GM12878 (cell line): ENCODE measurements at regions not wholly inside any gene's neighbourhood (a gene's known extent, or its start where the extent isn't known, plus 50 kb on each side); places are given as distances from the start of the nearest gene placed in this dataset.
A peak's percentile ranks its signal among the peaks of the same experiment; 100 is the strongest.

Experiments used
- BACH1 ChIP-seq: fragments of 450-650 bp; IDR thresholded peaks from 2 replicates; pipeline ENCODE4 v1.6.1; 2017; ENCODE audit warnings: mild to moderate bottlenecking, borderline replicate concordance
- CHD4 ChIP-seq: fragments of 200-600 bp; sonication (generic); IDR thresholded peaks from 2 replicates; pipeline ENCODE4 v1.6.1; 2016; ENCODE audit warnings: mild to moderate bottlenecking
- CTCF ChIP-seq, 3 experiments: IDR thresholded peaks in 2 of 3; conservative IDR thresholded peaks in 1 of 3; 2 replicates each; pipeline ENCODE4 v1.5.1; 2011; ENCODE audit warnings: low read depth in 3 of 3, low read length in 3 of 3, mild to moderate bottlenecking in 3 of 3, control low read depth in 2 of 3, moderate library complexity in 2 of 3, inconsistent platforms in 1 of 3, mixed read lengths in 1 of 3; ENCODE audit not compliant: control insufficient read depth in 2 of 3, insufficient read depth in 1 of 3; ENCODE audit errors: extremely low read depth in 1 of 3
- EGR1 ChIP-seq, 2 experiments: IDR thresholded peaks; 1 replicate in 1 of 2; 2 replicates in 1 of 2; pipeline ENCODE4 v1.6.1; 2011 to 2012; ENCODE audit warnings: low read depth in 2 of 2, low read length in 2 of 2, borderline replicate concordance in 1 of 2, mild to moderate bottlenecking in 1 of 2, moderate library complexity in 1 of 2
- ETV6 ChIP-seq, 2 experiments: fragments of 450-650 bp in 1 of 2; IDR thresholded peaks in 1 of 2; conservative IDR thresholded peaks in 1 of 2; 2 replicates each; pipeline ENCODE4 v1.6.1; 2014; ENCODE audit warnings: antibody characterized with exemption in 1 of 2, borderline replicate concordance in 1 of 2, low read depth in 1 of 2, mild to moderate bottlenecking in 1 of 2, moderate library complexity in 1 of 2
- EZH2 ChIP-seq: IDR thresholded peaks from 2 replicates; pipeline ENCODE4 v1.6.1; 2012; ENCODE audit warnings: low read depth, mild to moderate bottlenecking, control low read depth, inconsistent platforms, low read length, borderline replicate concordance; ENCODE audit not compliant: control insufficient read depth
- MTA2 ChIP-seq: fragments of 450-650 bp; IDR thresholded peaks from 2 replicates; pipeline ENCODE4 v1.6.1; 2016; ENCODE audit warnings: low read depth, mild to moderate bottlenecking, moderate library complexity
- NR2C2 ChIP-seq: IDR thresholded peaks from 2 replicates; pipeline ENCODE4 v1.6.1; 2011; ENCODE audit warnings: borderline replicate concordance, low read depth; ENCODE audit not compliant: control insufficient read depth, insufficient read length
- PKNOX1 ChIP-seq: fragments of 450-650 bp; IDR thresholded peaks from 2 replicates; pipeline ENCODE4 v1.6.1; 2016; ENCODE audit warnings: mild to moderate bottlenecking
- POLR2A ChIP-seq: IDR thresholded peaks from 2 replicates; pipeline ENCODE4 v1.6.1; 2011; ENCODE audit warnings: low read depth, mild to moderate bottlenecking, low read length
- TCF12 ChIP-seq: IDR thresholded peaks from 2 replicates; pipeline ENCODE4 v1.6.1; 2011; ENCODE audit warnings: low read depth, mild to moderate bottlenecking, low read length
- ZBTB33 ChIP-seq: fragments of 450-650 bp; IDR thresholded peaks from 2 replicates; pipeline ENCODE4 v1.6.1; 2017; ENCODE audit warnings: mild to moderate bottlenecking
- TF ChIP-seq, protein P1 (sequence below): IDR thresholded peaks from 2 replicates; pipeline ENCODE4 v1.6.1; 2012; ENCODE audit warnings: low read length, inconsistent platforms

DNA sequence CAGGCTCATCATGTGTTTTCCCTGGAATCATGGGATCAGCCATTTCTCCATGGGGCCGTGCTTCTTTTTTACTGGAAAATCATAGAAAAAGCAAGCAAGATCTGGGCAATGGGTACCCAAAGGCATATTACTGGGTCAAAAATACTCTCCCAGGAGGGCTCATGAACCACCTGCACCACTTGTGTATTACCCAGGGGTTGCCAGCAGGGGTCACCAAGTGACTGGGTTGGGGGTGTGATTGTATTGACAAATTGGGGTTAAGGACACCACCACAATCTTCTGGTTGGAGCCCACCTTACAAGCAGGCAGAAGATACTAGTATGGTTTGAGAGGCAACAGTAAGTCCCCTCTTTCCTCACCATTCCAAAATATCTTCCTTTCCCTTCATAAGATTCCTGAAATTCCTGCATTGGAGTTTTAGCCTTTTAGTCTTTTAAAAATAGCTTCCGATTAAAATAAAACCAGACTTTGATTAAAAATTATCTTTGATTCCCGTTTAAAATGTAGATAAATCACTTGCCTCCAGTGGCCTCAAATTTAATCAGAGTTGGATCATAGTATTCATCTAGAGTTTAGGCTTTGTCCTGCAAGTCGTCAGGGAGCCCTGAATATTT lies 603.3 kb downstream of the KIF4B start:
- TF ChIP-seq BACH1 (no peak), PKNOX1 (no peak), NR2C2 (no peak), CHD4 (no peak), MTA2 (no peak), CTCF (IDR thresholded peaks at IDR 0.05 in 2 of 3, conservative IDR thresholded peaks at IDR 0.05 in 1 of 3; ENCODE audit: control insufficient read depth in 2 of 3, extremely low read depth in 1 of 3, insufficient read depth in 1 of 3, low read depth in 3 of 3, low read length in 3 of 3) (peak; percentile 65 to 80 (median 73)), POLR2A (no peak), TCF12 (no peak), ZBTB33 (no peak), EZH2 (no peak), EGR1 (IDR thresholded peaks at IDR 0.05; ENCODE audit: borderline replicate concordance in 1 of 2, low read depth in 2 of 2, low read length in 2 of 2) (no peak), ETV6 (conservative IDR thresholded peaks at IDR 0.05 in 1 of 2, IDR thresholded peaks at IDR 0.05 in 1 of 2; ENCODE audit: borderline replicate concordance in 1 of 2, low read depth in 1 of 2) (no peak)
- TF ChIP-seq, protein P1, sequence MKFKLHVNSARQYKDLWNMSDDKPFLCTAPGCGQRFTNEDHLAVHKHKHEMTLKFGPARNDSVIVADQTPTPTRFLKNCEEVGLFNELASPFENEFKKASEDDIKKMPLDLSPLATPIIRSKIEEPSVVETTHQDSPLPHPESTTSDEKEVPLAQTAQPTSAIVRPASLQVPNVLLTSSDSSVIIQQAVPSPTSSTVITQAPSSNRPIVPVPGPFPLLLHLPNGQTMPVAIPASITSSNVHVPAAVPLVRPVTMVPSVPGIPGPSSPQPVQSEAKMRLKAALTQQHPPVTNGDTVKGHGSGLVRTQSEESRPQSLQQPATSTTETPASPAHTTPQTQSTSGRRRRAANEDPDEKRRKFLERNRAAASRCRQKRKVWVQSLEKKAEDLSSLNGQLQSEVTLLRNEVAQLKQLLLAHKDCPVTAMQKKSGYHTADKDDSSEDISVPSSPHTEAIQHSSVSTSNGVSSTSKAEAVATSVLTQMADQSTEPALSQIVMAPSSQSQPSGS, result no peak
